GM19455 (cell line): ENCODE measurements at regions not wholly inside any gene's neighbourhood (a gene's known extent, or its start where the extent isn't known, plus 50 kb on each side); places are given as distances from the start of the nearest gene placed in this dataset.
"Not testable (repeated sequence)": the region's sequence is repeated elsewhere in the genome, so short reads cannot be mapped to it uniquely, and the experiment has no call there.

ENCODE experiments used
- ATAC-seq: cut with Tn5 transposase; IDR thresholded peaks from one replicate; pipeline ENCODE4 v1.9.1; 2021; ENCODE audit not compliant: unreplicated experiment

DNA sequence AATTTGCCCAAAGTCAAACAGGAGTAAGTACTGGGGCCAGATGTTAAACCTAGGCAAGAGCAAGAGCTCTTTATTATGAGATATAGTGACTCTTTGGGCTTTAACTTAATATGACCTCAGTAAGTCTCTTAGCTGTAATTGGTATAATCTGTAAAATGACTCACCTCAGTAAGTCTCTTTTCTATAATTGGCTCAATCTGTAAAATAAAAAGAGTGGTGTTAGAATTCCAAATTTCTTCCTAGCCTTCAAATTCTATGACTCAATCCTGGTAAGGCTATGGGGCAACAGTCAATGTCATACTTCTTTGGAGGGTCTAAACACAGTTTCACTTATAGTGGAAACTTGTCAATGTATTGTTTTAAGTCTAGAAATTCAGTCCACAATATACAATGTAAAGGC lies 1608.9 kb upstream of the PIK3C3 start:
- no peak for ATAC-seq

DNA sequence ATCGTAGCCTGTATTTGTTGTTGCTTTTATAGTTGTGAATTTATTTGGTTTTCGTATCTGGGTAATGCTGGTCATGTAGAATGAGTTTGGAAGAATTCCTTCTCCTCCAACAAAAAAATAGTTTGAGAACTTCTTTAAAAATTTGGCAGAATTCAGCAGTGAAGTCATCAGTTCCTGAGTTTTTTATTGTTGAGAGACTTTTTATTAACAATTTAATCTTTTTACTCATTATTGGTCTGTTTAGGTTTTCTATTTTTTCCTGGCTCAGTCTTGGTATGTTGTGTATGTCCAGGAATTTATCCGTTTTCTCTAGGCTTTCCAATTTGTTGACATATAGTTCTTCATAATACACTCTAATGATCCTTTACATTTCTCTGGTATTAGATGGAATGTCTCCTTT lies 1613.3 kb upstream of the PIK3C3 start:
- no peak for ATAC-seq

DNA sequence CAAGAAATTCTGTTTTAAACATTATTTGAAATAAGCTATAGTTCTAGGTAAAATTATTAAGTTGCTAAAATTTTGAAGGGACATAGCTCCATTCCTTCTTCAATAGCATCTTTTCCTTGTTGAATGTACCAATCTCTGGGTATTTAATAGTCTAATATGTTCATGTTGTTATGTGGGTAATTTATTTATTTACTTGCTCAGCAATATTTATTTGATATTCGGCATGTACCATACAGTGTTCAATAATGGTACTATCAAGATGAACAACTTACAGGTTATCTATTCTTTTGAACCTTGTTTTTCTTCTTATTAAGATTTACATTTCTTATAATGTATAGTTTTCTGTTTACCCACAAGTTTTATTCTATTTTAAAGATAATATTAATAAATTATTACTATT lies 1616.8 kb upstream of the PIK3C3 start:
- ATAC-seq = no peak

DNA sequence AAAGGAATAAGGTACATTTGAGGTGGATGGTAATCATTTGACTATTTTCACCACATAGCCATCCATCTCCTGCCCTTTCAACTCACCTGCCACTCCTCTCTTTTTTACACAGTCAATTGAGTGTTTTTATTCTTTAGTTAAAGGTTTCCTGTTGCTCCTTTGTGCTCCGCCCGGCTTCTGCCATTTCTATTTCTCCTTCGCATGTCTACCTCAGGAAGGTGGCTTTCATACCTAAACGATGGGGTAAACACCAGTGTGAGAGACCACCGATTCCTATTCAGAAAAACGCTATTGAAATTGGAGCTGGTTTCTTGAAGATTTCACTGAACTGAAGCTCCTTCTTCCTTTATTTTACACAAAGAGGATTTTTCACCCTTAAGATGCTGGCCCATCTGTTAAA lies 1628.0 kb upstream of the PIK3C3 start:
- ATAC-seq = no peak

DNA sequence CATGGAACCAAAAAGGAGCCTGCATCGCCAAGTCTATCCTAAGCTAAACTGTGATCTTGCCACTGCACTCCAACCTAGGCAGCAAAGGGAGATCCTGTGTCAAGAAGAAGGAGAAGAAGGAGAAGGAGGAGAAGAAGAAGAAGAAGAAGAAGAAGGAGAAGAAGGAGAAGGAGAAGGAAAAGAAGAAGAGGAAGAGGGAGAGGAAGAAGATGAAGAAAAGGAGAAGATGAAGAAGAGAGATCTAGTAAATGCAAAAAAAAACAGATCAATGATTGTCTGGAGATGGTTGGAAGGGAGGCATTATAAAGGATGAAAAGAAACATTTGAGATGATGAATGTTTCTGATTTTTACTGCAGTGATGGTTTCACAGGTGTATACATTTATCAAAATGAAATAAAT lies 1629.0 kb upstream of the PIK3C3 start:
- no peak for ATAC-seq

DNA sequence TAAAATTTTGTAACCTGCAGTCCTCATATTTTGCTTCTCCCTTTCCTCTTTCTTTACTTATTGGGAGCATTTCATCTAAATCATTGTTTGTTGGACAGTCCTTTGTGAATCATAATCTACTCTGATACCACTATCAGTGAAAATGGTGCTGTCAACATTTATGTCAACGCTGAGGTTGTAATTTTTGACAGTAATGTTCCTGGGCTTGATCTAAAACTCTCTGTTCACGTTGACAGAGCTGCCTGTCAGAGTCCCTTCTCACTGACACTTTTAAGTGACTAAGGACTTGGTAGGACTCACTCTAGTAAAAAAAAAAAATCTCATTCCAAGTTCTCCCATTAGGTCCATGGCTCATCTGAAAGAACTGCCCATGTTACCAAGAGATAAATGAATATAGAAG lies 1640.8 kb upstream of the PIK3C3 start:
- no peak for ATAC-seq

DNA sequence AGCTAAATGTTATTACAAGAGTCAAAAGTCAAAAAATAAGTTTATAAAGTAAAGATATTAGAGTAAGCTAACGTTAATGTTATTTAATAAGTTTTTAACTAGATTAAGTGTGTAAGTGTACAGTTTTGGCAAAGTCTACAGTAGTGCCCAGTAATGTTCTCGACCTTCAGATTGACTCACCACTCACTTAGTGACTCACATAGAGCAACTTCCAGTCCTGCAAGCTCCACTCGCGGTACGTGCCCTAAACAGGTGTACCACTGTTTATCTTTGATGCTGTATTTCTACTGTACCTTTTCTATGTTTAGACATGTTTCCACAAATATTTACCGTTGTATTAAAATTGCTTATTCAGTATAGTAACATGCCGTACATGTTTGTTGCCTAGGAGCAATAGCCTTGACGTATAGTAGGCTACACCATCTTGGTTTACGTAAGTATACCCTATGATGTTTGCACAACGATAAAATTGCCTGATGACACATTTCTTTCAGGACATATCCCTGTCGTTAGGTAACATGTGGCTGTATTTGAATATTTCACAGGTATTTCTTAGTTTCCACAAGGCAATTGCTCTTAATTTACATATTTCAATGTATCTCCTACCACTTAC lies 1641.9 kb upstream of the PIK3C3 start:
- ATAC-seq = no peak

DNA sequence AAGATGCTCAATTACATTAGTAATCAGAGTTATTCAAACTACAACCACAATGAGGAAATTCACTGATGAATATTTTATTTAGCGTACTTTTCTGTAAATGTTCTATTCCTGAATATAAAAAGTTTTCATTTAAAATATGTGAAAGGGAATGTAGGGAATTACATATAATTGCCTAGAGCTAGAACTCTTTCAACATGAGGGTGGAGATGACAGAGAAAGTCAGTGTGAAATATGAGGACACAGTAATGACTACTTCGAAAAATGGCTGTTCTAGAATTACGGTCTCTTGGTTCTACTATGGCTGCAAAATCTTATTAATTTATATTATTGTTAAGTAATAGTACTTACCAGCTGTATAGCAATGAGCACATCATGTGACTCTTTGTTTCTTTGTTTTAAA lies 1647.4 kb upstream of the PIK3C3 start:
- ATAC-seq = no peak

DNA sequence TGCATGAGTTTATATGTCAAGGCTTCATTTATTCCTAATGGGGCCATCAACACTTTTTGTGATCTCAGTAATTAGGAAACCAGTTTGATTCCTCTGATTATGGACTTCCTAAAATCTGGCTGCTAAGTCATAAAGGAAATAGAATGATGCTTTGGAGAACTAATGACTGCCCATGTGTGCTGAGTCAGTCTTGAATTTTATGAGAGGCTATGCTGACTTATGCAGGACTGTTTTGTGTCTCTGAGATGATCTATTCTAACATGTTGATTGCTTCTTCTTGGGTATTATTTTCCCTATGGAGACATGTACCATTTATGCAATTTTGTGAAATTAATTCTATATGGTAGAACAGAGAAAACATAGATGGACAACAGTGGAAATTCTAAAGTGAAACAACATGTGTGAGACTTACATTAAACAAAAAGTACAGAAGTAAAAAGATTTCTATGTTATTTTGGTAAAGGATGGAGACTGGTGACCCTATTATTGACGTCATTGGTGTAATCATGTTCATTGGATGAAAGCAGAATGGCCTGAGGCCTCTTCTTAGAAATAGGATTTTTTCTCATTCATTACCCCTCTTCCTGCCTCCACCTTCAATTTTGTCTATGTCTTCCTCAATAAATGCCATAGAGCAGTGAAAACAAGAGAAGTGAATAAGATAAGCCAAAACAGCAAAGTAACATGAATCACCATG lies 1658.2 kb upstream of the PIK3C3 start:
- ATAC-seq = no peak

DNA sequence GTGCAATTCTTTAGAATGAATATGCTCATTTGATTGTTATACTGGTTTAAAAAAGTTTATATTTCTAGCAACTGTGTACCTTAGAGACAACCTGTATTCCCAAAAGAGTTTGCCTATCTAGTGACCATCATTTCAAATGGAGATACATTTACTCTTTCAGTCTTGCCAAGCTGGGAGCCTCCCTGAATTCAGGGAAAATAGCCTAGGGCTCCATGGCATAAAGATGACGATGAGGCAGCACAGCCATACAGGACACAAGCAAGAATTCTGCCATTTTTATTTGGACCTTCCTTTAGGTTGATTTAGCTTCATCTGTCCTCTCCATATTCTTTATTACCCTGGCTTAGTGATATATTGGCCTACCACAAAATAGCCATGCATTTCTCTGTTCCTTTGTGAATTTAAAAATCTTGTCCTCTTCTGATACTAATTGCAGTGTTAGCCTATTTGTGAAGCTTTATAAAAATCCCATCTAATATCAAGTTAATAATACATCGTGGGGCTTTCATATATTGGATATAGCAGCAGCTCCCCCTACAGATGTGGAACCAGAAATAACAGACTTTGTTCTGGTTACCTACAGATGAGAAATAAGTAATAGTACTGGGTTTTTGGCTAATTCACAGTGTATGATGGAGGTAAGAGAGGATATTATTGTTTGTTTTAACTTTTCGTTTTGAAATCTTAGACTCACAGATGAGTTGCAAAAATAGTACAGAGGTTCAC lies 1661.9 kb upstream of the PIK3C3 start:
- no peak for ATAC-seq

DNA sequence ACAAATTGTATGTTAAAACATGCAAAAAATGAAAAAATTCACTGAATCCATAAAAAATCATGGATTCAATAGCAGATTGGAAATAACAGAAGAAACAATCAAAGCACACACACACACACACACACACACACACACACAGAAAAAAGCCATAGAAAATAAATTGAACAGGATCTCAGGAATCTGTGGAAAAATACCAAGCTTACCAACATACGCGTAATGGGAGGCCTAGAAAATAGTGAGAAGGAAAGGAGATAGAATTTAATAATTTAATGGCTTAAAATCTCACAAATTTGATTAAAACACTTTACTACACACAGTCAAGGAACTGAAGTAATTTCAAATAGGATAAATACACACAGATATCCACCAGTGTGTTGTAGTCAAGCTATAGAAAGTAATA lies 1671.5 kb upstream of the PIK3C3 start:
- no peak for ATAC-seq

DNA sequence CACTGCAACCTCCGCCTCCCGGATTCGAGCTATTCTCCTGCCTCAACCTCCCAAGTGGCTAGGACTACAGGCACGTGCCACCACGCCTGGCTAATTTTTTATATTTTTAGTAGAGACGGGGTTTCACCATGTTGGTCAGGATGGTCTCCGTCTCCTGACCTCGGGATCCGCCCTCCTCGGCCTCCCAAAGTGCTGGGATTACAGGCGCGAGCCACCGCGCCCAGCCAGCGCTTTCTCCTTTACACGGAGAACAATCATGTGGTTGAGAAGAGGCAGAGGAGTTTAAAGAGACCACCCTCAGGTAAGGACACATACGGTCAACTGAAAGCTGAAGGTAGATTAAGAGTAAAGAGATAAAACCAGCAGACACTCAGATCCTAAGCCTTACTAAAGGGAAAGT lies 1673.7 kb upstream of the PIK3C3 start:
- ATAC-seq = not testable (repeated sequence)

DNA sequence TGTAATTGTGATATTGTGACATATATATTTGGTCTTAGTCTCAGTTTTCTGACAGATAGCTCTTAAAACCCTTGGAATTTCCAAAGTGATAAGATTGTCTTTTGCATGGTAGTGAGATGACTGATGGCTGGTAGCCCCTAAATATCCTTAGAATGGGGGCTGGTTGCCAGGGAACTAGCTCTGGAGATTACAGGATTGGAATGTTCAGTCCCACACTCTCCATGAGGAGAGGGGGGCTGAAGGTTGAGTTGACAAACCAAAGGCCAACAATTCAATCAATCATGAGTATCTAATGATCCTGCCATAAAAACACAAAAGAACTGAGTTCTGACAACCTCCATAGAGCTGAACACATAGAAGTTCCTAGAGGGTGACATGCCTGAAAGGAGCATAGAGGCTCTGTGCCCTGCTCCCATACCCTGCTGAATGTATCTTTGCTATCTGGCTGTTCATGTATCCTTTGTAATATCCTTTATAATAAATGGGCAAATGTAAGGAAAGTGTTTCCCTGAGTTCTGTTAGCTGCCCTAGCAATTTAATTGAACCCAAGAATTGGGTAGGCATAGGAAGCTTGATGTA lies 1680.3 kb upstream of the PIK3C3 start:
- no peak for ATAC-seq

DNA sequence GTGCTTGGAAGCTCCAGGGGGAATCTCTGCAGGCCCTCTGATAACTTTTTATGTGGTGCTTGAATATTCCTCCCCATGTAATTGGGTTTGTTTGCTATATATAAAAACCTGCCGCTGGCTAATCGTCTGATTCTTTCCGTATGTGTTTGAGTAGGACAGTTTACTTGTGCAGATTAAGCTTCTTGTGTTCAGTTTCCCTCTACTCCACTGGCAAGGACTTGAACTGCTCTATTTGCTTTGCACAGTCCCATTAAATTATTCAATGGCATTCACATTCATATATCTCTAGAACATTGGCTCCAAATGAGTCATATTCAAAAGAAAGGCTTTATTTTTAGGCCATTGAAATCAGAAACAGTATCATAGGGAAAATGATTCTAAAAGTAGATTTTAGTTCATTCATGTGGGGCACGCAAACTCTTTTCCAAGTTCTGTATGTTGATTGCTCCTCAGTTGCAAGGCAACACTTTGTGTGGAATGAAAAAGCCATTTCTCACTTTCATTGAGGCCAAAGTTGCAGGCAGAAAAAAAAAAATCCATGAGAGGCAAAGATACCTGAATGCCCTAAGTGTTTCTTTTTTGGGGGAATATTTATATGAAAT lies 1682.3 kb upstream of the PIK3C3 start:
- ATAC-seq = no peak

DNA sequence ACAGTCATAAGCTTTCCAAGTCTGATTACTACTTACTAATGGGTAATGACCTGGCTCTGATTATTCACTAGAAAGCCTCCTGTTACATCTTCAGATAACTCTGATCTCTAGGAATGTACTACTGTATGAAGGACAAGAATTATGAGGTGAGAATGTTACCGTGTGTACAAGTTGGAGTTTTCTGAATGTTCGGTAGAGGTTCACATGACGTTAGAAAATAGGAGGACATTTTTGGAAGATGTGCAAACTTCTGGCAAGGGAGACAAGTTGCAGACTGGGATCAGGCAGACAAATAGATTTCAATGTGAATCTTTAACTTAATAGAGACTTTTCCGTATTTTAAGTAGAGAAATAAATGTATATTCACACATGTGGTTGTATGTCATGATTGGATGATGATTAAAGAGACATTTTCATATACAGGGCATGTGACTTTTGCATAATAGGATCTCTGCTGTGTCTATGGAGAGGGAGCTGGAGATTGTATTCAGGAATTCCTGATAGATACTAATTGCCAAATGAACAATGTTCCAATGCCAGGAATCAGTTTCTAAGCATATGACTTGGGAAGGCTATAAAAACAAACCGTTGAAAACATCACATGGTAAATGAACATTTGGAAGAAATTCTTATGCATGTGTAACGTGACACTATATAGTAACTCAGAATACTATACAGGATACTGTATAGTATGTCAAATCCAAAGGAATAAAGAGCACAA lies 1695.8 kb upstream of the PIK3C3 start:
- ATAC-seq = no peak

DNA sequence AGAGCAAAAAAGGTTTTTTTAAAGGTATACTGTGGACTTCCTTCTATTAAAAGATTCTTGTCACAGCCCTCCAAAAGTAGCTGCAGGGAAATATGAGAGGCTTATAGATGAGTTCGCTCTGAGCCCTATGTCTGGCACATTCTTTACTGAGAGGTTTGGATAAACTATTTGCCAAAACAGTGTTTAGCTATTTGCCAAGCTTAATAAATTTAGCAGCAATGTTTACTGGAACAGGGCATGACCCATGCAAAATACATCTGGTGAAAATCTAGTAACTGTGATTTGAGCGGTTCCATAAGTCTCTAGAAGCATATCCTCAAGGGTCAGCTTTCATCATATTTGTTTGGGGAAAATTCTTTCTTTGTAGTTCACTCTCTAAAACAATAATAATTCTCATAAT lies 1696.7 kb upstream of the PIK3C3 start:
- no peak for ATAC-seq

DNA sequence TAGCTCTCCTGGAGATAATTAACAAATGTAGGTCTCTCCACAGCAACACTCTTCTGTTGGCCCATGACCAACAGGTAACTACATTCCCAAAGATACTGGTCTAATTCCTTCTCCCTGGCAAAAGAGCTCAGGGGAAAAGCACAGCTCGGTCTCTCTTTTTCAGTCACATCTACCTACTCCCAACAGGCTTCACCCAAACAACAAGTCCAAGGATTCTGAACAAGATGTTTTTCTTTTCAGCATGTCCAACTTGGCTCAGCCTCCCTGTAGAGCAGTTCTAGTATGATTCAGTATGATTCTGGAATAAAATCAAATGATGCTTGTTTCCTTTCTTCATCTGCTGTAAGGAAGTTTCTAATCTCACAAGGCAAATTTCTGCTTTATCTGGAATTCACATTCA lies 1704.8 kb upstream of the PIK3C3 start:
- ATAC-seq = no peak

DNA sequence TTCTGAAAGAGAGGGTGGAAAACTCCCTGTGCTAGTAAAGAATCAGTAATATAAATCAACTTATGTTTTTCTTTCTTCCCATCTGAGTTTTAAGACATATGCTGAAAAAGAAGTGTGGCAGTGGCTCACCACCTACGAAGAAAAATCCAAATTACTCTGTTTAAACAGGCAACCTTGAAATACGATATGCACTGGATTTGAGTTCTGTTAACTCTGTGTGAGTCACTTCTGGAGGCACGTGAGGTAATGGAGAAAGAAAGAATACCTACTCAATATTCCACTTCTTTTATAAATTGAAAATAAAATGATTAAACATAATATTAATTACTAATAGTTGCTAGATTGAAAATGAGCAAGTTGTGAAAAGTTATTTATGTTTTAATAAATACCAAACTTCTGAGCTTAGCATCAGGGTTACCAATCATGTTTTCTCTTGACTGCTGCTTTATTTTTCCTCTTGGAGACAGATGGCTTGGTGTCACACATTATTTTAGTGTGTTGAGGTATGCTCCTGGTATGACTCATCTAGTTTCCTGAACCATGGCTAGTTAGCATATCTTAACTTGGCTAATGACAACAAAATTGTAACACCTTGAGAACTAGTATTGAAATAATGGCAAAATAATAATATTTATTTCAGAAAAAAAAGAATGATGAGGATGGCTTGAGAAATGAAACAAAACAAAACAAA lies 1705.5 kb upstream of the PIK3C3 start:
- no peak for ATAC-seq

DNA sequence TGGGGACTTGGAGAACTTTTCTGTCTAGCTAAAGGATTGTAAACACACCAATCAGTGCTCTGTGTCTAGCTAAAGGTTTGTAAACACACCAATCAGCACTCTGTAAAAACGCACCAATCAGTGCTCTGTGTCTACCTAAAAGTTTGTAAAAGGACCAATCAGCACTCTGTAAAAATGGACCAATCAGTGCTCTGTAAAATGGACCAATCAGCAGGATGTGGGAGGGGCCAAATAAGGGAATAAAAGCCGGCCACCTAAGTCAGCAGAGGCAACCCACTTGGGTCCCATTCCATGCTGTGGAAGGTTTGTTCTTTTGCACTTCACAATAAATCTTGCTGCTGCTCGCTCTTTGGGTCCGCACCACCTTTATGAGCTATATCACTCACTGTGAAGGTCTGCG lies 1709.4 kb upstream of the PIK3C3 start:
- not testable (repeated sequence) for ATAC-seq

DNA sequence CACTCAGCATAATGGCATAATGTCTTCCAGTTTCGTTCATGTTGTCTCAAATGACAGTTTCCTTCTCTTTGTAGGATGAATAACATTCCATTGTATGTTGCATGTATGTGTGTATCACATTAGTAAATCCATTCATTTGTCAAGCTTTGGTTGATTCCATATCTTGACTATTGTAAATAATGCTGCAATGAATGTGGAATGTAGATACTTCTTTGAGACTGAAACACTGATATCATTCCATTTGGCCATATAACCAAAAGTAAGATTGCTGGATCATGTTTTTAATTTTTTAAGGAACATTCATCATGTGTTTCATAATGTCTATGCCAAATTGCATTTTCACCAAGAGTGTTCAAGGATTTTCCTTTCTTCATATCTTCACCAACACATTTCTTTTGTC lies 1711.4 kb upstream of the PIK3C3 start:
- ATAC-seq = no peak
